ENCODE measurements at regions not wholly inside any gene's neighbourhood (a gene's known extent, or its start where the extent isn't known, plus 50 kb on each side); places are given as distances from the start of the nearest gene placed in this dataset.

GRCh38 chr11:70739091-70739490, 340.8 kb downstream of the CTTN start:
- ChIA-PET POLR2A (no interaction called here), CTCF (no interaction called here)
- H3K4me3 Mint-ChIP-seq = no peak overlapping the region
- ATAC-seq = no peak
- H3K9me3 Mint-ChIP-seq = no peaks in the 10 kb centered on the region
- no peaks in the 10 kb centered on the region for H3K9me3 ChIP-seq (ENCODE audit: control insufficient read depth in 2 of 3, low read length in 3 of 3)
- H3K4me1 ChIP-seq (ENCODE audit: control insufficient read depth in 2 of 2, insufficient read depth in 2 of 2, low read length in 2 of 2) = no peaks in the 10 kb centered on the region
- DNase-seq = no peak
- no peaks in the 10 kb centered on the region for H3K36me3 Mint-ChIP-seq
- no peaks in the 10 kb centered on the region for H3K27me3 ChIP-seq (ENCODE audit: control insufficient read depth in 2 of 2, insufficient read depth in 2 of 2, low read length in 2 of 2)
- H3K27ac ChIP-seq (ENCODE audit: low read depth, low read length) = no peak overlapping the region
- H3K27ac Mint-ChIP-seq = no peak overlapping the region
- H3K36me3 ChIP-seq (ENCODE audit: control insufficient read depth in 2 of 3, insufficient read depth in 3 of 3, low read length in 3 of 3) = no peaks in the 10 kb centered on the region
- H3K27me3 Mint-ChIP-seq = peaks cover 0 to 23% (median 5%) of the 10 kb centered on the region in 5 donors
- intact Hi-C loops (cut with micrococcal nuclease) = no loop called here
- H3K4me3 ChIP-seq (ENCODE audit: low read length) = no peak overlapping the region
- H3K4me1 Mint-ChIP-seq = peaks cover 0 to 2% (median 0%) of the 10 kb centered on the region in 7 donors

GRCh38 chr11:70739811-70740487, 341.6 kb downstream of the CTTN start:
- Histone ChIP-seq H3K4me3 (ENCODE audit: low read length) (no peak overlapping the region), H3K27ac (ENCODE audit: low read depth, low read length) (no peak overlapping the region), H3K27me3 (ENCODE audit: control insufficient read depth in 2 of 2, insufficient read depth in 2 of 2, low read length in 2 of 2) (no peaks in the 10 kb centered on the region), H3K9me3 (ENCODE audit: control insufficient read depth in 2 of 3, low read length in 3 of 3) (no peaks in the 10 kb centered on the region), H3K4me1 (ENCODE audit: control insufficient read depth in 2 of 2, insufficient read depth in 2 of 2, low read length in 2 of 2) (no peaks in the 10 kb centered on the region), H3K36me3 (ENCODE audit: control insufficient read depth in 2 of 3, insufficient read depth in 3 of 3, low read length in 3 of 3) (no peaks in the 10 kb centered on the region)
- CTCF ChIA-PET = no interaction called here
- no peak overlapping the region for H3K4me3 Mint-ChIP-seq
- DNase-seq (no peak), ATAC-seq (no peak)
- peaks cover 0 to 2% (median 0%) of the 10 kb centered on the region in 7 donors for H3K4me1 Mint-ChIP-seq
- H3K36me3 Mint-ChIP-seq = no peaks in the 10 kb centered on the region
- H3K27ac Mint-ChIP-seq = no peak overlapping the region
- POLR2A ChIA-PET = no interaction called here
- no peaks in the 10 kb centered on the region for H3K9me3 Mint-ChIP-seq
- H3K27me3 Mint-ChIP-seq = peaks cover 0 to 24% (median 5%) of the 10 kb centered on the region in 5 donors
- intact Hi-C loops (cut with micrococcal nuclease) = no loop called here

DNA sequence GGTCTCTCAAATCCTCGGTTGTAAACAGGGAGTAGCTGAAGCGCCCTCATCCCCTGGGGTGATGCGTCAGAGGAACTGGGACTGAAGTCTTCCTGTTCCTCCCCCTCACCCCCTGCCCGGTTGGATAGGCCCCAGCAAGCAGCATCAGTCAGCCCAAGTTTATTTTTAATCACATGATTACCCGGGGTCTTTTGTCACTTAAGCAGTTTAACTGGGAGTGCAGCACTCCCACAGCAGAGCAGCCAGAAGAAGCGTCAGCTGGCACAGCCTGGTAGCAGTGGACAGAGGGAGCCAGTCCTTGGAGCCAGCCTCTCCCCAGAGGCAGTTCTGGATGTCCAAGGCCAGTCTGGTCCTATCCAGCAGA, 342.1 kb downstream of the CTTN start:
- no peak overlapping the region for H3K4me3 Mint-ChIP-seq
- H3K4me1 Mint-ChIP-seq = peaks cover 0 to 2% (median 0%) of the 10 kb centered on the region in 7 donors
- no peak for ATAC-seq
- no peak overlapping the region for H3K27ac Mint-ChIP-seq
- Histone ChIP-seq H3K36me3 (ENCODE audit: control insufficient read depth in 2 of 3, insufficient read depth in 3 of 3, low read length in 3 of 3) (no peaks in the 10 kb centered on the region), H3K27me3 (ENCODE audit: control insufficient read depth in 2 of 2, insufficient read depth in 2 of 2, low read length in 2 of 2) (no peaks in the 10 kb centered on the region), H3K27ac (ENCODE audit: low read depth, low read length) (no peak overlapping the region), H3K4me3 (ENCODE audit: low read length) (no peak overlapping the region), H3K4me1 (ENCODE audit: control insufficient read depth in 2 of 2, insufficient read depth in 2 of 2, low read length in 2 of 2) (no peaks in the 10 kb centered on the region), H3K9me3 (ENCODE audit: control insufficient read depth in 2 of 3, low read length in 3 of 3) (no peaks in the 10 kb centered on the region)
- DNase-seq = no peak
- intact Hi-C loops (cut with micrococcal nuclease) = no loop called here
- POLR2A ChIA-PET = no interaction called here
- no peaks in the 10 kb centered on the region for H3K36me3 Mint-ChIP-seq
- CTCF ChIA-PET = no interaction called here
- no peaks in the 10 kb centered on the region for H3K9me3 Mint-ChIP-seq
- peaks cover 0 to 29% (median 5%) of the 10 kb centered on the region in 5 donors for H3K27me3 Mint-ChIP-seq

- Mint-ChIP-seq H3K9me3 (no peaks in the 10 kb centered on the region), H3K4me3 (no peak overlapping the region), H3K4me1 (no peaks in the 10 kb centered on the region), H3K27me3 (peaks cover 0 to 31% (median 5%) of the 10 kb centered on the region in 5 donors), H3K27ac (no peak overlapping the region), H3K36me3 (no peaks in the 10 kb centered on the region)
- CTCF ChIA-PET = no interaction called here
- Histone ChIP-seq H3K27me3 (ENCODE audit: control insufficient read depth in 2 of 2, insufficient read depth in 2 of 2, low read length in 2 of 2) (no peaks in the 10 kb centered on the region), H3K27ac (ENCODE audit: low read depth, low read length) (no peak overlapping the region), H3K9me3 (ENCODE audit: control insufficient read depth in 2 of 3, low read length in 3 of 3) (no peaks in the 10 kb centered on the region), H3K36me3 (ENCODE audit: control insufficient read depth in 2 of 3, insufficient read depth in 3 of 3, low read length in 3 of 3) (no peaks in the 10 kb centered on the region), H3K4me1 (ENCODE audit: control insufficient read depth in 2 of 2, insufficient read depth in 2 of 2, low read length in 2 of 2) (no peaks in the 10 kb centered on the region), H3K4me3 (ENCODE audit: low read length) (no peak overlapping the region)
- intact Hi-C loops (cut with micrococcal nuclease) = no loop called here
- POLR2A ChIA-PET = no interaction called here
- DNase-seq (no peak), ATAC-seq (no peak)
Measured at GRCh38 chr11:70741085-70741484, 342.8 kb downstream of the CTTN start.

DNA sequence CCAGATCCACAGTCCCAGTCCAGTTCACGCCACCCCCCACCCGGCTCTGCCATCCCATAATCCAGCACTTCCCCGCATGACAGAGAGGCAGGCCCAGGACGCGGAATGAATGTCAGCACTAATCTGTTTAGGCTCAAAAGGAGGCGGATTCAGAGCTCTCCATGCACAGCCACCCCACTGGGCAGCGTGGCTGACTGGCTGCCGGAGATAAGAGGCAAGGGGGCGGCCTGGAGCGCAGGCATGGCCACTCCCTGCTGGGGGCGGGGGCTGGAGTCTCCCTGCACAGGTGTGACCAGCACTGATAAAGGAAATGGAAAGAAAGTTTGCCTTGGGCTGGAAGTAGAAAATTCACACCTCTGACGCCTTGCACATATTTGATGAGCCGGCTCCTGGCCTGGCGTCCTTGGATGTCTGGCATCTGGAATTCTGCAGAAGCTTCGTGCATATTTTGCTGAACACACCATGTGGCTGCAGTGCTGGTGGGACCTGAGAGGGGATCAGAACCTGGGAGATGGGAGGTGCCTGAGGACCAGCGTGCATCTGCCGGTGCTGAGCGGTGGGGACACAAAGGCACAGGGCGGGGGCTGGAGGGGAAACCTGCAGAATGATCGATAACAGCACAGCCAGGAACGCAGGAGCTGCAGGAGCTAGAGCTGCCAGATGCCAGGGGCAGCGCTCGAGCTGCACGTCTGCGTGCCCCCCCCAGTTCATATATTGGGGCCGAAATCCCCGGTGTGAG, 344.4 kb downstream of the CTTN start:
- H3K9me3 Mint-ChIP-seq = peaks cover 0 to 2% (median 0%) of the 10 kb centered on the region in 11 donors
- DNase-seq (no peak), ATAC-seq (no peak)
- POLR2A ChIA-PET = no interaction called here
- no peak overlapping the region for H3K27ac ChIP-seq (ENCODE audit: low read depth, low read length)
- no peaks in the 10 kb centered on the region for H3K4me1 Mint-ChIP-seq
- H3K4me3 Mint-ChIP-seq = no peak overlapping the region
- peaks cover 0 to 27% (median 8%) of the 10 kb centered on the region in 5 donors for H3K27me3 Mint-ChIP-seq
- H3K36me3 ChIP-seq (ENCODE audit: control insufficient read depth in 2 of 3, insufficient read depth in 3 of 3, low read length in 3 of 3) = no peaks in the 10 kb centered on the region
- H3K4me1 ChIP-seq (ENCODE audit: control insufficient read depth in 2 of 2, insufficient read depth in 2 of 2, low read length in 2 of 2) = no peaks in the 10 kb centered on the region
- intact Hi-C loops (cut with micrococcal nuclease) = no loop called here
- no peaks in the 10 kb centered on the region for H3K27me3 ChIP-seq (ENCODE audit: control insufficient read depth in 2 of 2, insufficient read depth in 2 of 2, low read length in 2 of 2)
- no peaks in the 10 kb centered on the region for H3K36me3 Mint-ChIP-seq
- CTCF ChIA-PET = no interaction called here
- no peak overlapping the region for H3K4me3 ChIP-seq (ENCODE audit: low read length)
- no peak overlapping the region for H3K27ac Mint-ChIP-seq
- no peaks in the 10 kb centered on the region for H3K9me3 ChIP-seq (ENCODE audit: control insufficient read depth in 2 of 3, low read length in 3 of 3)

DNA sequence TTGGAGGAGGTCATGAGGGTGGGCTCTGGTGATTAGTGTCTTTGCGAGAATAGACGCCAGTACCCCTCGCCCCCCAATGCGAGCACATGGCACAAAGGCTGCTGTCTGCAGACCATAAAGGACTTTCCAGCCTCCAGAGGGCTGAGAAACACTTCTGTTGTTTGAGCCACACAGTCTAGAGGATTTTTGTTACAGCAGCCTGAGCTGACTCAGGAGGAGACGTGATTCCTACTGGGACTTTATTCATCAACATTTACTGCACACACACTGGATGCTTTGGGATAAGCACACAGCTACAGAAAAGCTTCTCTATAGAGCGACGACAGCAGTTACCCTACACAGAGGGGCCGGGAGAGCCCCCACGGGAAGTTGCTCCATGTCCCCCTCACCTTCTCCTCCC, 345.0 kb downstream of the CTTN start:
- DNase-seq = no peak
- Histone ChIP-seq H3K36me3 (ENCODE audit: control insufficient read depth in 2 of 3, insufficient read depth in 3 of 3, low read length in 3 of 3) (no peaks in the 10 kb centered on the region), H3K4me3 (ENCODE audit: low read length) (no peak overlapping the region), H3K9me3 (ENCODE audit: control insufficient read depth in 2 of 3, low read length in 3 of 3) (no peaks in the 10 kb centered on the region), H3K4me1 (ENCODE audit: control insufficient read depth in 2 of 2, insufficient read depth in 2 of 2, low read length in 2 of 2) (no peaks in the 10 kb centered on the region), H3K27ac (ENCODE audit: low read depth, low read length) (no peak overlapping the region), H3K27me3 (ENCODE audit: control insufficient read depth in 2 of 2, insufficient read depth in 2 of 2, low read length in 2 of 2) (no peaks in the 10 kb centered on the region)
- POLR2A ChIA-PET = no interaction called here
- H3K4me1 Mint-ChIP-seq = no peaks in the 10 kb centered on the region
- no peaks in the 10 kb centered on the region for H3K36me3 Mint-ChIP-seq
- CTCF ChIA-PET = no interaction called here
- ATAC-seq = no peak
- peaks cover 0 to 5% (median 0%) of the 10 kb centered on the region in 11 donors for H3K9me3 Mint-ChIP-seq
- H3K4me3 Mint-ChIP-seq = no peak overlapping the region
- H3K27me3 Mint-ChIP-seq = peaks cover 0 to 33% (median 9%) of the 10 kb centered on the region in 5 donors
- intact Hi-C loops (cut with micrococcal nuclease) = no loop called here
- no peak overlapping the region for H3K27ac Mint-ChIP-seq

- POLR2A ChIA-PET = no interaction called here
- intact Hi-C loops (cut with micrococcal nuclease) = no loop called here
- H3K4me1 ChIP-seq (ENCODE audit: control insufficient read depth in 2 of 2, insufficient read depth in 2 of 2, low read length in 2 of 2) = no peaks in the 10 kb centered on the region
- Mint-ChIP-seq H3K4me1 (no peaks in the 10 kb centered on the region), H3K36me3 (peaks cover 0 to 2% (median 0%) of the 10 kb centered on the region in 5 donors), H3K4me3 (no peak overlapping the region), H3K9me3 (peaks cover 0 to 8% (median 2%) of the 10 kb centered on the region in 11 donors), H3K27ac (no peak overlapping the region), H3K27me3 (peaks cover 0 to 38% (median 9%) of the 10 kb centered on the region in 5 donors)
- no peaks in the 10 kb centered on the region for H3K27me3 ChIP-seq (ENCODE audit: control insufficient read depth in 2 of 2, insufficient read depth in 2 of 2, low read length in 2 of 2)
- no peak overlapping the region for H3K4me3 ChIP-seq (ENCODE audit: low read length)
- ATAC-seq (no peak), DNase-seq (no peak)
- CTCF ChIA-PET = no interaction called here
- no peaks in the 10 kb centered on the region for H3K36me3 ChIP-seq (ENCODE audit: control insufficient read depth in 2 of 3, insufficient read depth in 3 of 3, low read length in 3 of 3)
- H3K9me3 ChIP-seq (ENCODE audit: control insufficient read depth in 2 of 3, low read length in 3 of 3) = no peaks in the 10 kb centered on the region
- no peak overlapping the region for H3K27ac ChIP-seq (ENCODE audit: low read depth, low read length)
Measured at GRCh38 chr11:70743941-70744351, 345.6 kb downstream of the CTTN start.
